Effector memory CD4-positive, alpha-beta T cell (primary cell): ENCODE measurements at regions not wholly inside any gene's neighbourhood (a gene's known extent, or its start where the extent isn't known, plus 50 kb on each side); places are given as distances from the start of the nearest gene placed in this dataset.

Experiments
- DNase-seq, 3 donors: peaks; one replicate each; pipeline ENCODE4 v3.0.0-alpha.2; 2020
- H3K27ac ChIP-seq: 2 replicates; pipeline ENCODE4 v1.7.0; 2013; ENCODE audit warnings: mild to moderate bottlenecking, low read length, moderate library complexity; ENCODE audit not compliant: insufficient read depth, poor library complexity, severe bottlenecking
- H3K27me3 ChIP-seq: replicated peaks from 2 replicates; pipeline ENCODE4 v1.7.0; 2013; ENCODE audit warnings: mild to moderate bottlenecking, low read length; ENCODE audit not compliant: insufficient read depth, control insufficient read depth, poor library complexity, severe bottlenecking
- H3K36me3 ChIP-seq: 2 replicates; pipeline ENCODE4 v1.7.0; 2013; ENCODE audit warnings: mild to moderate bottlenecking, low read length, moderate library complexity; ENCODE audit not compliant: control insufficient read depth, insufficient read depth
- H3K4me1 ChIP-seq: 2 replicates; pipeline ENCODE4 v1.7.0; 2013; ENCODE audit warnings: low read length, mild to moderate bottlenecking; ENCODE audit not compliant: control insufficient read depth, insufficient read depth, poor library complexity, severe bottlenecking
- H3K4me3 ChIP-seq: 2 replicates; pipeline ENCODE4 v1.7.0; 2013; ENCODE audit warnings: low read length, low read depth, mild to moderate bottlenecking; ENCODE audit not compliant: insufficient read depth, poor library complexity, severe bottlenecking
- H3K9me3 ChIP-seq: 2 replicates; pipeline ENCODE4 v1.7.0; 2013; ENCODE audit warnings: mild to moderate bottlenecking, low read length, moderate library complexity; ENCODE audit not compliant: control insufficient read depth

DNA sequence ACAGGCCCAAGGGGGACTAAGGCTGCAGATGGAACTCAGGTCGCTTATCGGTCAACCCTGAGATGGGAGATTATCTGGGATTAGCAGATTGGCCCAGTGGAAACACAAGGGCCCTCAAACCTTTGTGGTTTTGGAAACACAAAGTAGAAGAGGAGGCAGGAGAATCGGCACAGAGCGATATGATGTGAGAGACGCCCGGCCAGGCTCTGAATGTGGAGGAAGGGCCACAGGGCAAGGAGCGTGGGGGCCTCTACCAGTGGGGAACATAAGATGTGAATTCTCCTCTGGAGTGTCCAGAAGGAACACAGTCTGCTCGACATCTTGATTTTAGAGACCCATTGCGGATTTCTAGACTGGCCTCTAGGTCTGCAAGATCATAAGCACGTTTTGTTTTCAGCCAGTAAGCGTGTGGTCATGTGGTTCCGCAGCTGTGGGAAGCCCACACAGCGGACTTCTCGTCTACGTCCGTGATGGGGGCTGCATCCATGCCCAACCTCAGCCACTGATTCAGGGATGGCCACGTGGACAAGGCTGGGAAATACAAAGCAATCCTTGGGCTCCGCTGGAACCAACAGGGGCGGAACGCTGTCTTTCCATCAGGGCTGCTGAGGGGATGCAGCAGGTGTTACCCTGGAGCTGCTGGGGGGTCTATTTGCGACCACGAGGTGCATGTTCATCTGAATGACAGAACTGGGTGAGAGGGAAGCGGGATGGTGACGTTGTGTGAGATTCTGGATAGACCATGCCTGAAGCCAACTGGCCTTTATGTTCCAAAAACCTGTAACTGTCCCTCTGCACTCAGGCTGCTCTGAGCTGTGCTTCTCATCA lies 127.6 kb upstream of the PMEPA1 start:
- Histone ChIP-seq H3K4me1 (no peaks in the 10 kb centered on the region), H3K4me3 (no peak overlapping the region), H3K36me3 (no peaks in the 10 kb centered on the region), H3K27ac (no peak overlapping the region), H3K27me3 (no peaks in the 10 kb centered on the region), H3K9me3 (no peaks in the 10 kb centered on the region)
- DNase-seq = no peak

- Histone ChIP-seq H3K36me3 (no peaks in the 10 kb centered on the region), H3K4me1 (no peaks in the 10 kb centered on the region), H3K27ac (no peak overlapping the region), H3K9me3 (no peaks in the 10 kb centered on the region), H3K4me3 (no peak overlapping the region), H3K27me3 (no peaks in the 10 kb centered on the region)
- DNase-seq = no peak
These were observed 126.0 kb upstream of the PMEPA1 start for GRCh38 chr20:57835588-57836455.

- H3K27ac ChIP-seq = no peak overlapping the region
- H3K4me1 ChIP-seq = no peaks in the 10 kb centered on the region
- no peaks in the 10 kb centered on the region for H3K27me3 ChIP-seq
- H3K4me3 ChIP-seq = no peak overlapping the region
- no peaks in the 10 kb centered on the region for H3K36me3 ChIP-seq
- no peaks in the 10 kb centered on the region for H3K9me3 ChIP-seq
- no peak for DNase-seq
These were observed 125.2 kb upstream of the PMEPA1 start for GRCh38 chr20:57835074-57835452.

- H3K27me3 ChIP-seq = no peaks in the 10 kb centered on the region
These were observed 124.7 kb upstream of the PMEPA1 start for GRCh38 chr20:57834306-57835073.

GRCh38 chr20:57831993-57832585 lies 122.3 kb upstream of the PMEPA1 start:
- no peak overlapping the region for H3K27ac ChIP-seq
- DNase-seq = no peak
- no peaks in the 10 kb centered on the region for H3K9me3 ChIP-seq
- no peaks in the 10 kb centered on the region for H3K27me3 ChIP-seq
- H3K4me3 ChIP-seq = no peak overlapping the region
- no peaks in the 10 kb centered on the region for H3K36me3 ChIP-seq
- no peaks in the 10 kb centered on the region for H3K4me1 ChIP-seq

More at GRCh38 chr20:57834306-57835073, 124.7 kb upstream of the PMEPA1 start:
- no peaks in the 10 kb centered on the region for H3K4me1 ChIP-seq
- DNase-seq = no peak
- H3K4me3 ChIP-seq = no peak overlapping the region
- no peaks in the 10 kb centered on the region for H3K9me3 ChIP-seq
- H3K36me3 ChIP-seq = no peaks in the 10 kb centered on the region
- no peak overlapping the region for H3K27ac ChIP-seq

GRCh38 chr20:57831326-57831992 lies 121.6 kb upstream of the PMEPA1 start:
- no peak for DNase-seq
- H3K9me3 ChIP-seq = no peaks in the 10 kb centered on the region
- H3K4me3 ChIP-seq = no peak overlapping the region
- no peak overlapping the region for H3K27ac ChIP-seq
- H3K27me3 ChIP-seq = no peaks in the 10 kb centered on the region
- H3K4me1 ChIP-seq = no peaks in the 10 kb centered on the region
- H3K36me3 ChIP-seq = no peaks in the 10 kb centered on the region

DNA sequence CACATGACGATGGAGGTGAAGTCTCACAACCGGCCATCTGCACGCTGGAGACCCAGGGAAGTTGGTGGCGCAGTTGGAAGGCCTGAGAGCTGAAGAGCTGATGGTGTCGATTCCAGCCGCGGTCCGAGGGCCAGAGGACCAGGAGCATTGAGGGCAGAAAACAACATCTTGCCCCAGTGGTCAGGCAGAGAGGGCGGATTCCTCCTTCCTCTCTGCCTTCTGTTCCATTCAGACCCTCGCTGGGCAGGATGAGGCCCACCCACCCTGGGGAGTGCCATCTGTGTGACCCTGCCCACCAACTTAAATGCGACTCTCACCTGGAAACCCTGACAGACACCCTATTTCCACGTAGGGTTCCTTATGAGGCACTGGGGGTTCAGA lies 120.7 kb upstream of the PMEPA1 start:
- no peaks in the 10 kb centered on the region for H3K9me3 ChIP-seq
- H3K4me3 ChIP-seq = no peak overlapping the region
- H3K27me3 ChIP-seq = no peaks in the 10 kb centered on the region
- DNase-seq = no peak
- no peak overlapping the region for H3K27ac ChIP-seq
- no peaks in the 10 kb centered on the region for H3K36me3 ChIP-seq
- H3K4me1 ChIP-seq = no peaks in the 10 kb centered on the region

GRCh38 chr20:57829805-57830514 lies 120.1 kb upstream of the PMEPA1 start:
- no peaks in the 10 kb centered on the region for H3K36me3 ChIP-seq
- no peak overlapping the region for H3K27ac ChIP-seq

GRCh38 chr20:57829336-57829735 lies 119.5 kb upstream of the PMEPA1 start:
- Histone ChIP-seq H3K4me1 (no peaks in the 10 kb centered on the region), H3K4me3 (no peak overlapping the region), H3K9me3 (no peaks in the 10 kb centered on the region), H3K36me3 (no peaks in the 10 kb centered on the region), H3K27ac (no peak overlapping the region), H3K27me3 (no peaks in the 10 kb centered on the region)
- no peak for DNase-seq

More at GRCh38 chr20:57829805-57830514, 120.1 kb upstream of the PMEPA1 start:
- Histone ChIP-seq H3K9me3 (no peaks in the 10 kb centered on the region), H3K27me3 (no peaks in the 10 kb centered on the region), H3K4me1 (no peaks in the 10 kb centered on the region), H3K4me3 (no peak overlapping the region)
- DNase-seq = no peak
